Stimulated activated CD8-positive, alpha-beta memory T cell treated with anti-CD3 and anti-CD28 coated beads, Interleukin-15, amount 100 ng/mL, for 24 hours (primary cell): ENCODE measurements at regions not wholly inside any gene's neighbourhood (a gene's known extent, or its start where the extent isn't known, plus 50 kb on each side); places are given as distances from the start of the nearest gene placed in this dataset.
"Not testable (repeated sequence)": the region's sequence is repeated elsewhere in the genome, so short reads cannot be mapped to it uniquely, and the experiment has no call there.

Experiments
- DNase-seq: peaks from one replicate; pipeline ENCODE4 v3.0.0-alpha.2; 2020; ENCODE audit warnings: low read depth

GRCh38 chr16:46387720-46388119, 233.5 kb downstream of the SHCBP1 start:
- DNase-seq = not testable (repeated sequence)

GRCh38 chr16:46386805-46387620, 234.2 kb downstream of the SHCBP1 start:
- not testable (repeated sequence) for DNase-seq

GRCh38 chr16:46386110-46386771, 234.9 kb downstream of the SHCBP1 start:
- not testable (repeated sequence) for DNase-seq

- DNase-seq = not testable (repeated sequence)
Observed at GRCh38 chr16:46384285-46385061, 236.7 kb downstream of the SHCBP1 start.

DNA sequence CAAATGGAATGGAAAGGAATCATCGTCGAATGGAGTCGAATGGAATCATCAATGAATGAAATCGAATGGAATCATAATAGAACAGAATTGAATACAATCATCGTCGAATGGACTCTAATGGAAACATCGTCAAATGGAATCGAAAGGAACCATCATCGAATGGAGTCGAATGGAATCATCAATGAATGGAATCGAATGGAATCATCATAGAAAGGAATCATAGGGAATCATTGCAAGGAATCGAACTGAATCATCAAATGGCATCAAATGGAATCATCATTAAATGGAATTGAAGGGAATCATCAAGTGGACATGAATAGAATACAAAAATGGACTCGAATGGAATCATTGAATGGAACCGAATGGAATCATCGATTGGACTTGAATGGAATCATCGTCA, 237.6 kb downstream of the SHCBP1 start:
- not testable (repeated sequence) for DNase-seq

- not testable (repeated sequence) for DNase-seq
Observed at GRCh38 chr16:46382791-46383541, 238.2 kb downstream of the SHCBP1 start.

GRCh38 chr16:46382079-46382478, 239.1 kb downstream of the SHCBP1 start:
- DNase-seq = not testable (repeated sequence)

- DNase-seq = not testable (repeated sequence)
Observed at GRCh38 chr16:46381344-46381743, 239.8 kb downstream of the SHCBP1 start.
